ES-I3 (cell line): ENCODE measurements at regions not wholly inside any gene's neighbourhood (a gene's known extent, or its start where the extent isn't known, plus 50 kb on each side); places are given as distances from the start of the nearest gene placed in this dataset.
"Not testable (repeated sequence)": the region's sequence is repeated elsewhere in the genome, so short reads cannot be mapped to it uniquely, and the experiment has no call there.

Source experiments
- H3K36me3 ChIP-seq: 2 replicates; pipeline ENCODE4 v1.6.1; 2013; ENCODE audit warnings: mild to moderate bottlenecking, low read length, control low read depth, moderate library complexity; ENCODE audit not compliant: insufficient read depth
- H3K4me1 ChIP-seq: 2 replicates; pipeline ENCODE4 v1.6.1; 2013; ENCODE audit warnings: mild to moderate bottlenecking, control low read depth, low read length; ENCODE audit not compliant: insufficient read depth
- H3K9ac ChIP-seq: 2 replicates; pipeline ENCODE4 v1.6.1; 2013; ENCODE audit warnings: low read depth, mild to moderate bottlenecking, low read length, moderate library complexity
- H3K9me3 ChIP-seq: 2 replicates; pipeline ENCODE4 v1.6.1; 2013; ENCODE audit warnings: mild to moderate bottlenecking, low read length, moderate library complexity; ENCODE audit not compliant: control insufficient read depth, insufficient read depth

DNA sequence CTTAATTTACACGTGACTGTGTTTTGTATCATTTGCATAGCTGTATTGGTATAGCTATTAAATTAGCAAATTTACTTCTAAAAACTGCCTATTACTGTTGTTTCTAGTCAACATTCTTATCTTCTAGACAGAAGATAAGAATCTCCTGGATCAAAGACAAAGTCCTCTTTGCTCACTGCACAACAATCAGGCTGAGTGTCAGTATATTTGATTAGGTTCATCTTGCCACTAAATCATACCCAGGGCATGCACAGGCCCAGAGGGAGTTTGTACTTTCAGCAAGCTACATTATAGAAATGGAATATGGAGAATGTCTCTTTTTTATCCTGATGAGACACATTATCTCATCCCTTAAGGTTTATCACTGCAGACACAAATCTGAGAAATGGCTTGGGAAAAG is 579.1 kb downstream of the SLCO4C1 start:
- Histone ChIP-seq H3K9ac (no peak overlapping the region), H3K4me1 (peaks cover 19% of the 10 kb centered on the region; the same call in 1 of the 2 replicates), H3K36me3 (no peaks in the 10 kb centered on the region), H3K9me3 (no peaks in the 10 kb centered on the region)

DNA sequence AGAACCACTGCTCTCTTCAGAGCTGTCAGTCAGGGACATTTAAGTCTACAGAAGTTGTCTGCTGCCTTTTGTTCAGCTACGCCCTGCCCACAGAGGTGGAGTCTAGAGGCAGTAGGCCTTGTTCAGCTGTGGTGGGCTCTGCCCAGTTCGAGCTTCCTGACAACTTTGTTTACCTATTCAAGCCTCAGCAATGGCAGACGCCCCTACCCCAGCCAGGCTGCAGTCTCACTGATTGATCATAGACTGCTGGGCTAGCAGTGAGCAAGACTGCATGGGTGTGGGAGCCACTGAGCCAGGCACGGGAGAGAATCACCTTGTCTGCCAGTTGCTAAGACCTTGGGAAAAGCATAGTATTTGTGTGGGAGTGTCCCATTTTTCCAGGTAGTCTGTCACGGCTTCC is 580.3 kb downstream of the SLCO4C1 start:
- H3K9ac ChIP-seq, H3K36me3 ChIP-seq, H3K9me3 ChIP-seq: not testable (repeated sequence)
- H3K4me1 ChIP-seq, result peaks cover 19% of the 10 kb centered on the region; the same call in 1 of the 2 replicates

DNA sequence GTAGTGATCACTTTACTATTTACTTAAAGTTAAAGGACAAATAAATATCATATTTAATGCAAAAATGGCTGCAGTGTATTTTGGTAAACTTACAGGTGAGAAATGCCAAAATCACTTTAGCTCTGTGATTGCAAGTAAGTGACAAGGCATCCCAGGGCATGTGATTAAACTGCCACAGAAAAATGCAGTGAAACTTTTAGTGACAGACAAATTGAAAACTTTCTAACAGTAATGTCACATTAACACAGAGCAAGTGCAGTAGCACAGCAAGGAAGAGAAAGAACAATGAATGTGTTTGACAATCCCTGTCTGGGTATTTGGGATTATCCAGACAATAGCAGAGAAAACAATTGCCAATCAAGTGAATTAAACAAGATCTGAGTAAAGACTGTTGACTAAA is 606.8 kb downstream of the SLCO4C1 start:
- H3K4me1 ChIP-seq, result peaks cover 11% of the 10 kb centered on the region; the same call in 1 of the 2 replicates
- H3K9ac ChIP-seq, result no peak overlapping the region
- H3K9me3 ChIP-seq, result no peaks in the 10 kb centered on the region
- H3K36me3 ChIP-seq, result no peaks in the 10 kb centered on the region

DNA sequence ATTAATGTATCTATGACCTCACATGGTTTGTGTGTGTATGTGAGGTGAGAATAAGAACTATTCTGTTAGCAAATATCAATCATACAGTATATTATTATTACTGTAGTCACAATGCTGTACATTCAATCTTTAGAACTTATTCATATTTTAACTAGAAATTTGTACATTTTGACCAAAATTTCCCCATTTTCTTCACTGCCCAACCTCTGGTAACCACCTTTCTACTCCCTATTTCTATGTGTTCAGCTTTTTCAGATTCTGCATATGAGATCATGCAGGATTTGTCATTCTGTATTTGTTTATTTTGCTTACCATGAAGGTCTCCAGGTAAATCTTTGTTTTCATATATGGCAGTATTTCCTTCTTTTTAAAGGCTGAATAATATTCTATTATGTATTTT is 607.9 kb downstream of the SLCO4C1 start:
- Histone ChIP-seq H3K9me3 (no peaks in the 10 kb centered on the region), H3K4me1 (peaks cover 11% of the 10 kb centered on the region; the same call in 1 of the 2 replicates)

DNA sequence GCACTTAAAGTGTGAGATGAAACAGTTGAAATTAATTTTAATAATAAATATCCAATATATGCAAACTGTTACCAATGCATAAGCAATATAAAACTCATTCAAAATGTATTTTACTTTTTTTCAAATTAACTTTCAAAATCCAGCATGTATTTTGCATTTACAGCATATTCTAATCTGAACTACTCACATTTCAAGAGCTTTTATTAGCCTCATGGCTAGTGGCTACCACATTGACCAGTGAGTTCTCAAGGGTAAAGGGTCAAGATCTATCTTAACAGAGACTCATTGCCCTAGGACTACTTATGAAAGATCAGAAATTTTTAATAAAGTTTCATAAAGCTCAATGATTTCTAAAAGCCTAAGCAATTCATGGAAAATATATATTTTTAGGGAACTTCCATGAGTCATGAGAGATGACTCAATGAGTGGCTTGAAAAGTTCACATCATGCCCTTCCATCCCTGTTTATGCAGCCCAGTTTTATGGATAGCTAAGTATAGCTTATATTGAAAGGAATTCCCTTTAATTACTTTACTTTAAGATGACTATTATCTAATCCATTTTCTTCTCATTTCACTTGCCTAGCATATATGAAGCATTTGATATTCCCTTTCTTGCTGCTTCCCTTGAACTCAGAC is 608.6 kb downstream of the SLCO4C1 start:
- Histone ChIP-seq H3K9me3 (no peaks in the 10 kb centered on the region), H3K9ac (no peak overlapping the region), H3K4me1 (peaks cover 11% of the 10 kb centered on the region; the same call in 1 of the 2 replicates), H3K36me3 (no peaks in the 10 kb centered on the region)

More for the DNA sequence above, 607.9 kb downstream of the SLCO4C1 start:
- no peak overlapping the region for H3K9ac ChIP-seq
- H3K36me3 ChIP-seq, result no peaks in the 10 kb centered on the region

DNA sequence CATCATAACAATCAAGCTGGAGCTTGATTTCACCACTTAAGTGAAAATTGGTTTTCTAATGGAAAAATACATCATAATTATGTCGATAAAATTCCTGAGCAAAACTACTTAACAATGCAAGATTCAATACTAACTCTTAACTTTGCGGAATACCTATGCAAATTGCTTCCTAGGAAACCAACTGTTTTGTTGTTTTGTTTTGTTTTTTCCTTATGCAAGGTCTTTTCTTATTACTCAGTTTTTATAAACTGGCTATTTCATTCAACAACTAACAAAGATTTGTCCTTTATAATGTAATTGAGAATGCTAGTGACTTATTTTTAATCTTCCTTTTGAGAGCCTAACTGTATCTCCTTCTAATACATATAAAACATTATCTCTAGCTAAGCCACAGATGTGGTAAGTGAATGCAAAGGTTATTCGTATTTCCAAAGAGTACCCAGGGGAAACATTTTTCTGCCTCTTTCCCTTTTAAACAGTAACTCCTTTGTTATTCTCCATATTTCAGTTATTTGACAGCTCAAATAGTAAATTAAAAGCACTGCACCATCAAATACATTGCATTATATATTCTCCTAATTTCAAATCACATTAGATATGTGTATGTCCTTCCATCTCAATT is 609.4 kb downstream of the SLCO4C1 start:
- Histone ChIP-seq H3K4me1 (peaks cover 11% of the 10 kb centered on the region; the same call in 1 of the 2 replicates), H3K36me3 (no peaks in the 10 kb centered on the region), H3K9ac (no peak overlapping the region), H3K9me3 (no peaks in the 10 kb centered on the region)

DNA sequence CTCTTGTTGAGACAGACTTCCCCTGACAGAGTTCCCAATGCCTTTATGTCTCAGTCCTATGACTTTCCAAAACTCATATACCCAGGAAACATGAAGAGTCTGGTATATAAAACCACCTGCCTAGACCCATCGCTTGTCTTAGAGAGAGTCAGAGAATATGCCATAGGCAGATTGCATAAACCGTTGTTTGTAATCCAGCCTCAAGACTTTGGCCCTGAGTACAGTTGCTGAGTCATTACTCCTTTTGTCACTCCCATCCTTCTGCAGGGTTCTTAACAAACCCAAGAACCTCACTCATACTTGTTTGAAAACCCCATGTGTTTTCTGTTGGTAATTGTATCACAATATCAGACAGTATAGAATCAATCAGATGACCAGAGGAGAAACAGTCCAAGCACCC is 616.3 kb downstream of the SLCO4C1 start:
- H3K4me1 ChIP-seq, result no peaks in the 10 kb centered on the region; the same call in none of the 2 replicates
- H3K36me3 ChIP-seq, result no peaks in the 10 kb centered on the region
- H3K9me3 ChIP-seq, result no peaks in the 10 kb centered on the region
- H3K9ac ChIP-seq, result no peak overlapping the region

DNA sequence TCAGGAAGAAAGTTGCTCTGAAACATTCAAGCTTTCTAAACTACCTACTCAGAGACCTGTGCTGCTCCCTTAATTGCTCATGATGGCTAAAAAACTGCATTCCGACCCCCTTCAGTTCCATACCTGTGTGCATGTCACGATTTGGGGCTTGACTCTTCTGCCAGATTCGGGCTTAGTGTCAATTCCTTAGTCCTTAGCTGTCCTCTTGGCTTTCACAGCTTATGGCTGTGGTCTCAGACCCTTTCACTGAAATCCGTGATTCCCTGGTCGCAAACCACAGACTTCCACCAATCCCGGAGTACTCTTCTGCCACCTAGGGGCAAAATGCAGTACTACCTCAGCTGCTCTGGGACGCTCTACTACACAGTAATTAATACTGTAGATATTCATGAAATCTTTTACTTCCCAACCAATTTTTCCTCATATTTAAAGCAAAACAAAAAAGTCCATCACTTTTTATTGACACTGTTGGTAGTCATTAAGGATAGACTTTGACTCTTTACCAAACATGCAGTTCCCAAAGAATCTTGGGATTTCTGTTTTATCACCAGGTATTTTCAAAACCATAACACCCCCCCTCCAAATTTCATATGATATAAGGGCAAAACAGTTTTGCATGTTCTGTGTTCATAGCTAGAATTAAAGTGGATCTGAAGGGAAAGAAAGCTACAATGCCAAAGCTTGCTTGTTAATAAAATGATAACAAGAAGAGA is 617.4 kb downstream of the SLCO4C1 start:
- Histone ChIP-seq H3K9me3 (no peaks in the 10 kb centered on the region), H3K9ac (no peak overlapping the region), H3K4me1 (no peaks in the 10 kb centered on the region; the same call in none of the 2 replicates), H3K36me3 (no peaks in the 10 kb centered on the region)

DNA sequence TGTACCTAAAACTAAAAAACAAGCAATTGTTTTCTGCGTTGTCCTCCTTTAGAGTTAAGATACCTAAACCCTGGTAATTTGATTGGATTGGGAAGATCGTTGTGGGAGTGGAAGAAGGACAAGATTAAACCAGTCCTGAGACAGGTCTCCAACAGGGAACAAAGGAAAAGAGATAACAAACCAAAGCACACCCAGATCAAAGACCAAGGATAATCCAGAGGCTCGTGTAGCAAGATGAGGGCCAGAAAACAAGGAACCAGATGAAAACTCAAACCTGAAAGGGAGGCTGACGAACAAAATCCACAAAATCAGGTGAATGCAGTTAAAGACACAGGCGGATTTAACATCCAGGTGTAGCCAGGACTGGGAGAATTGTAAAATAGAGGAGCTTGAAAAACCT is 618.1 kb downstream of the SLCO4C1 start:
- Histone ChIP-seq H3K9me3 (no peaks in the 10 kb centered on the region), H3K9ac (no peak overlapping the region), H3K36me3 (no peaks in the 10 kb centered on the region), H3K4me1 (no peaks in the 10 kb centered on the region; the same call in none of the 2 replicates)

DNA sequence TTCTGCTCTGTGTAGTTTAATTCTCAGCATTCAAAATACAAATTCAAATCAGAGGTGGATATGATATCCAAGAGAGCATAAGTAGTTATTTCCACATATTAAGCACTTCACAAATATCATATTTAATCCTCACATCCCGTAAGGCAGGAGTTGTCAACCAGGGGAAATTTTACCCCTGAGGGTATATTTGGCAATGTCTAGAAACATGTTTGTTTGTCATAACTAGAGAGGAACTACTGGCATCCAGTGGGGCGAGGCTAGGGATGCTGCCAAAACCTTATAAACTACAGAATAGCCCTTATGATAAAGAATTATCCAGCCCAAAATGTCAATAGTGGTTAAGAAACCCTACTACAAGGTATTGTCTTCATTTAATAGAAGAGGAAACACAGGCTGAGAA is 619.4 kb downstream of the SLCO4C1 start:
- Histone ChIP-seq H3K4me1 (no peaks in the 10 kb centered on the region; the same call in none of the 2 replicates), H3K9me3 (no peaks in the 10 kb centered on the region), H3K9ac (no peak overlapping the region), H3K36me3 (no peaks in the 10 kb centered on the region)

DNA sequence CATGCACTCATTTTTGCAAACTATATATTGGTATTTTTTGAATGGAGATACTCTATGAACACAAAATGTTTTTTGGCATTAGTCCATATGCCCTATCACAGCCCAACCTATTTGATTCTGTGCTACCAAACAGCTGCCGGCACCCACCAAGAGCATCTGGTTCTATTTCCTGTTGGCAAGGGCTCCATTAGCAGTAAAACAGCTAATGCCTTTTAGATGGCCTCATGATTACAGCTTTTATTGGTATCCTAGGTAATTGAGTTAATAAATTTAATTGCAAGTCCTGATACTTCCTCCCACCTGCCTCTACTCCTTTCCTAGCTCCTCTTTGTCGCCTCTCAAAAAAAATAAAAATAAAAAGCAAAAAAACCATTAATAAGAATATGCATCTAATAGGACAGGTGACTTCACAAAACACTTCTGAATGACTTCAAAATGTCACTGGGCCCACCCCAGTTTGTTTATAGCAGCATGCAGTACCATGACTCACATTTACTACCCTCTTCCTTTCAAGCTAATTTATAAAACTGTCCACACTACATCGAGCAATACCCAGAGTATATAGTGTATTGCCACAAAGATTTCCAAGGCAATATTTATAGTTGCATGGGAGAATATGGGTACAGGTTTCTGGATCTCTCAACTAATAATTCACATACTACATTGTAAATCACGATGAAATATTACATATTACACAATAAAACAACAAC is 620.4 kb downstream of the SLCO4C1 start:
- H3K36me3 ChIP-seq, result no peaks in the 10 kb centered on the region
- H3K9ac ChIP-seq, result no peak overlapping the region
- no peaks in the 10 kb centered on the region for H3K9me3 ChIP-seq
- H3K4me1 ChIP-seq, result no peaks in the 10 kb centered on the region; the same call in none of the 2 replicates

DNA sequence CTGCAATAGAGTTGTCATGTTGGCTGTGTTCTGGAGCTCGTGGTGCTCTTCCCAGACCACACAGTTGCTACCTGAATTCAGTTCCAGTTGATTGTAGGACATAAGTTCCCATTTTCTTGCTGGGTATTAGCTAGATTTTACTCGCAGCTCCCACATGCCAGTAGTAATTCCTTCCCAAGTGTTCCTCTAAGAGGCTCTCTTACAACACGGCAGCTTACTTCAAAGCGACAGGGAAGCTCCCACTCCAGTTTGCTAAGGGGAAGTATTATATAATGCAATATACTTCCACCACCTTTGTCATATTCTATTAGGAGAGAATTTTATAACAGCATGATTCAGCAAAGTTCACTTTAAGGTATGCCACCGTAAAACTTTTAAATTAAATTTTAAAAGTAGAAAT is 623.0 kb downstream of the SLCO4C1 start:
- Histone ChIP-seq H3K4me1 (no peaks in the 10 kb centered on the region; the same call in none of the 2 replicates), H3K36me3 (no peaks in the 10 kb centered on the region), H3K9ac (no peak overlapping the region), H3K9me3 (no peaks in the 10 kb centered on the region)

DNA sequence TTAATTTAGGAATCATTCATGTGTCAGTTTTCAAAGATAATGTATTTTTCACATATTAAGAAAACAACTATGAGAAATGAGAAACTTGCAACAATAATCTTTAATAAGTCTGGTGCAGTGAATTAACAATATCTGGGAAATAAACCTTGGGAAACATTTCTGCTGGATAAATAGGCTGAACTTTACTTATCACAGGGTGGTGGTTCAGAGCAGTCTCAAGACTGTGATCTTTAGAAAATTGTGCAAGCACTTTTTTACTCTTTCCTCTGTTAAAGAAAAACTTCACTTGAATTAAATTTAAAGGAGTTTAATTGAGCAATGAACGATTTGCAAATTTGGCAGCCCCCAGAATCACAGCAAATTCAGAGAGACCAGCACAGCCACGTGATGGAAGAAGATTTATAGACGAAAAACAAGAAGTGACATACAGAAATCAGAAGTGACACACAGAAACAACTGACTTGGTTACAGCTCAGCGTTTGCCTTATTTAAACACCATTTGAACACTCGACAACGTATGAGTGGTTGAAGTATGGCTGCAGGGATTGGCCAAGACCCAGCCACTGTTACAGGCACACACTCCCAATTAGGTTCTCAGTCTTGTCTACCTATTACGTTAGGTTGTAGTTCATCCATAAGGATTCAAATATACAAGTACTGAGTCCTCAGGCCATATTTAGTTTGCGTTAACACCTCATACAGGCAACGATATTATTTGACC is 631.9 kb downstream of the SLCO4C1 start:
- Histone ChIP-seq H3K9me3 (no peaks in the 10 kb centered on the region), H3K9ac (no peak overlapping the region), H3K36me3 (no peaks in the 10 kb centered on the region), H3K4me1 (no peaks in the 10 kb centered on the region)

DNA sequence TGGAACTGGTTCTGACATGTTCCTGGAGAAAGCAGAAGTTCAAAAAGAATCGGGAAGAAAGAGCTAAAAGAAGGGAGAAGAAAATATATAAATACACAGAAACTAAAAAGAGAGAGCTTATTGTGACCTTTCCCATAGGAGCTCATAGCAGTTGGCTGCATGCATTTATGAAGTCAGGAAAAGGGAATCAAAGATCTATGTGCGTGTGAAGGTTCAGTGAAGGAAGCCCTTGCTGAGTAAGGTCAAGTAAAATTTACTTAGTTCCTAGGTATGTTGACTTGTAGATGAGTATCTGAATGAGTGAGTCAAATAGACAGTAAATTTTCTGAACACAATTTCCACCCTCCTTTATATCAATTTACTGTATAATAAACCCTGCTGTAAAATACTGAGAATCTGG is 632.5 kb downstream of the SLCO4C1 start:
- Histone ChIP-seq H3K36me3 (no peaks in the 10 kb centered on the region), H3K9me3 (no peaks in the 10 kb centered on the region), H3K9ac (no peak overlapping the region), H3K4me1 (no peaks in the 10 kb centered on the region)
